Body of pancreas (tissue), 4 donors: ENCODE measurements at regions not wholly inside any gene's neighbourhood (a gene's known extent, or its start where the extent isn't known, plus 50 kb on each side); places are given as distances from the start of the nearest gene placed in this dataset.

Source experiments
- POLR2A ChIP-seq, 3 donors: fragments of 450-650 bp; IDR thresholded peaks; one replicate each; pipeline ENCODE4 v1.6.1; 2016; ENCODE audit warnings: antibody characterized with exemption in 3 of 3, mild to moderate bottlenecking in 2 of 3
- TF ChIP-seq, protein P1 (sequence below), 7 experiments: fragments of 450-650 bp in 4 of 7; fragments of 200-600 bp in 3 of 7; sonication (generic) in 3 of 7; IDR thresholded peaks; one replicate each; pipeline ENCODE4 v1.5.1; 2016 to 2019; ENCODE audit warnings: antibody characterized with exemption in 7 of 7

DNA sequence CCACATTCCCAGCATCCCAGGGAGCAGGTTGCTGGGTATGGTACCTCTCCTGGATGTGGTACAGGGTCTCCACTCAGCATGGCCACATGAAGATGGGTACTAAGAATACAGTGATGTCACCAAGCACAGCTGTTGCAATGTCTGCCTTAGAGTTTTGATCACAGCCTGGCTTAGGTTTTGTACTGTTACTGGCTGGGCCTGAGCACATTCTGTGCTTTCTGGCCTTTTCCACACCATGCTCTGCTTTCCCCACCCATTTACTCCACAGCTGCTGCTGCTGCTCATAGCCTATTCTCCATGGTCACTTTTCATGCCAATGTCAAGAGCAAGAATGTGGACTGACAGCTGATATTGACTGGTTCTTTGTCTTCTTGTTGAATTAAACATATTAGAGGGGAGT lies 481.9 kb downstream of the ARHGEF28 start:
- TF ChIP-seq, protein P1, sequence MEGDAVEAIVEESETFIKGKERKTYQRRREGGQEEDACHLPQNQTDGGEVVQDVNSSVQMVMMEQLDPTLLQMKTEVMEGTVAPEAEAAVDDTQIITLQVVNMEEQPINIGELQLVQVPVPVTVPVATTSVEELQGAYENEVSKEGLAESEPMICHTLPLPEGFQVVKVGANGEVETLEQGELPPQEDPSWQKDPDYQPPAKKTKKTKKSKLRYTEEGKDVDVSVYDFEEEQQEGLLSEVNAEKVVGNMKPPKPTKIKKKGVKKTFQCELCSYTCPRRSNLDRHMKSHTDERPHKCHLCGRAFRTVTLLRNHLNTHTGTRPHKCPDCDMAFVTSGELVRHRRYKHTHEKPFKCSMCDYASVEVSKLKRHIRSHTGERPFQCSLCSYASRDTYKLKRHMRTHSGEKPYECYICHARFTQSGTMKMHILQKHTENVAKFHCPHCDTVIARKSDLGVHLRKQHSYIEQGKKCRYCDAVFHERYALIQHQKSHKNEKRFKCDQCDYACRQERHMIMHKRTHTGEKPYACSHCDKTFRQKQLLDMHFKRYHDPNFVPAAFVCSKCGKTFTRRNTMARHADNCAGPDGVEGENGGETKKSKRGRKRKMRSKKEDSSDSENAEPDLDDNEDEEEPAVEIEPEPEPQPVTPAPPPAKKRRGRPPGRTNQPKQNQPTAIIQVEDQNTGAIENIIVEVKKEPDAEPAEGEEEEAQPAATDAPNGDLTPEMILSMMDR (IDR thresholded peaks at IDR 0.05), result no peak
- TF ChIP-seq POLR2A (IDR thresholded peaks at IDR 0.05), result no peak
